HFFc6 (cell line): ENCODE measurements at regions not wholly inside any gene's neighbourhood (a gene's known extent, or its start where the extent isn't known, plus 50 kb on each side); places are given as distances from the start of the nearest gene placed in this dataset.

ENCODE experiments used
- DNase-seq: peaks from one replicate; pipeline ENCODE4 v3.0.0-alpha.2; 2018
- H3K27ac Mint-ChIP-seq: 2 replicates; pipeline ENCODE4 v1.8.0; 2020; ENCODE audit warnings: mild to moderate bottlenecking, mixed read lengths
- H3K27me3 Mint-ChIP-seq: 2 replicates; pipeline ENCODE4 v1.8.0; 2021; ENCODE audit warnings: mild to moderate bottlenecking, moderate library complexity, mixed read lengths; ENCODE audit not compliant: insufficient read depth
- H3K36me3 Mint-ChIP-seq: 2 replicates; pipeline ENCODE4 v1.8.0; 2021; ENCODE audit warnings: low read depth, mixed read lengths
- H3K4me1 Mint-ChIP-seq: 2 replicates; pipeline ENCODE4 v1.8.0; 2020; ENCODE audit warnings: low read depth, mixed read lengths
- H3K4me3 Mint-ChIP-seq: 2 replicates; pipeline ENCODE4 v1.8.0; 2020; ENCODE audit warnings: mild to moderate bottlenecking, moderate library complexity, mixed read lengths
- H3K9me3 Mint-ChIP-seq: 2 replicates; pipeline ENCODE4 v1.8.0; 2020; ENCODE audit warnings: mild to moderate bottlenecking, mixed read lengths
- TF ChIP-seq, protein P1 (sequence below): fragments of 200-600 bp; sonication (generic); IDR thresholded peaks from 2 replicates; pipeline ENCODE4 v1.5.0; 2021; ENCODE audit warnings: antibody characterized with exemption, mild to moderate bottlenecking

GRCh38 chr12:28054583-28054982 lies 82.0 kb upstream of the PTHLH start:
- H3K36me3 Mint-ChIP-seq = no peaks in the 10 kb centered on the region

DNA sequence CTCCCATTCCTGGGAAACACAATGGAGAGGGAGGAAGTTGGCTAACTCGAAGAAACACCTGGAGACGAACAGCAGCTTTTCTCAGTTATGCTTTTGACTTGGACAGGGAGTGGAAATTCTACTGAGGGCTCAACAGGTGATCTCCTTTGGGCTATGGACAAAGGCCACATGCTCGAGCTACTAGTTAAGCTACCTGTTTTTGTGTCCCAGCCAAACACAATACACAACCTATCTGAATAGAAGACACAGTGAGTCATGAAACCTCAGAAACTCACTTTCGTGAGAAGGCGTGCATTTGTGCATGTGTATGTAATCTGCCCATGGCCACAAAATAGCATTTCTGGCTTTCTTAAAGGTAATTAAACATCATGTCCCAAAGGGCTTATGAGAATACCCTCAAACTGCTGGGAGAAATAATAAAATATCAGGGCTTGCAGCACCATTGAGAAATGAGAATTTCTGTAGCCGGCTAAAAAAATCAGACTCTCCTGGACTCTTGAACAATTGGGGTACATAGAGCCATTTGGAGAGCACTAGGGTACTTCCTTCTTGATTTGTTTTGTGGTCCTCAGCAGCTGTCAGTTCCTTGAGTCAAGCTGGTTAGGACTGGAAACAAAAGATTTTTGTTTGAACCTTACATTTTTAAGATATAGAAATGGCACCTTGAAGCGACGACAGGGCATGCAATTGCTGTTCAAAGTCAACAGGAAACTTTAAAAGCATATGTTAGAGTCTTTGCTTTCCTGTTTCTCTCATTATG lies 85.5 kb upstream of the PTHLH start:
- H3K27ac Mint-ChIP-seq = no peak overlapping the region
- H3K9me3 Mint-ChIP-seq = no peaks in the 10 kb centered on the region
- no peaks in the 10 kb centered on the region for H3K36me3 Mint-ChIP-seq
- no peak overlapping the region for H3K4me3 Mint-ChIP-seq
- TF ChIP-seq, protein P1, sequence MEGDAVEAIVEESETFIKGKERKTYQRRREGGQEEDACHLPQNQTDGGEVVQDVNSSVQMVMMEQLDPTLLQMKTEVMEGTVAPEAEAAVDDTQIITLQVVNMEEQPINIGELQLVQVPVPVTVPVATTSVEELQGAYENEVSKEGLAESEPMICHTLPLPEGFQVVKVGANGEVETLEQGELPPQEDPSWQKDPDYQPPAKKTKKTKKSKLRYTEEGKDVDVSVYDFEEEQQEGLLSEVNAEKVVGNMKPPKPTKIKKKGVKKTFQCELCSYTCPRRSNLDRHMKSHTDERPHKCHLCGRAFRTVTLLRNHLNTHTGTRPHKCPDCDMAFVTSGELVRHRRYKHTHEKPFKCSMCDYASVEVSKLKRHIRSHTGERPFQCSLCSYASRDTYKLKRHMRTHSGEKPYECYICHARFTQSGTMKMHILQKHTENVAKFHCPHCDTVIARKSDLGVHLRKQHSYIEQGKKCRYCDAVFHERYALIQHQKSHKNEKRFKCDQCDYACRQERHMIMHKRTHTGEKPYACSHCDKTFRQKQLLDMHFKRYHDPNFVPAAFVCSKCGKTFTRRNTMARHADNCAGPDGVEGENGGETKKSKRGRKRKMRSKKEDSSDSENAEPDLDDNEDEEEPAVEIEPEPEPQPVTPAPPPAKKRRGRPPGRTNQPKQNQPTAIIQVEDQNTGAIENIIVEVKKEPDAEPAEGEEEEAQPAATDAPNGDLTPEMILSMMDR = no peak
- peak; percentile 24 for DNase-seq
- peaks cover 1% of the 10 kb centered on the region; the same call in 1 of the 2 replicates for H3K27me3 Mint-ChIP-seq
- 0 out of 2 replicates have a peak, but pooled peaks cover 6% of the 10 kb centered on the region for H3K4me1 Mint-ChIP-seq

More at GRCh38 chr12:28054583-28054982, 82.0 kb upstream of the PTHLH start:
- no peak for DNase-seq
- H3K9me3 Mint-ChIP-seq = no peaks in the 10 kb centered on the region
- no peak overlapping the region for H3K4me3 Mint-ChIP-seq
- TF ChIP-seq, protein P1 = no peak
- no peak overlapping the region for H3K27ac Mint-ChIP-seq
- peaks cover 21% of the 10 kb centered on the region for H3K4me1 Mint-ChIP-seq
- H3K27me3 Mint-ChIP-seq = no peaks in the 10 kb centered on the region; the same call in 1 of the 2 replicates

- no peak overlapping the region for H3K4me3 Mint-ChIP-seq
- H3K27me3 Mint-ChIP-seq = peaks cover 1% of the 10 kb centered on the region; the same call in 1 of the 2 replicates
- H3K4me1 Mint-ChIP-seq = 0 out of 2 replicates have a peak, but pooled peaks cover 6% of the 10 kb centered on the region
- H3K9me3 Mint-ChIP-seq = no peaks in the 10 kb centered on the region
- H3K36me3 Mint-ChIP-seq = no peaks in the 10 kb centered on the region
- TF ChIP-seq, protein P1 = no peak
- DNase-seq = no peak
- no peak overlapping the region for H3K27ac Mint-ChIP-seq
These were observed 86.7 kb upstream of the PTHLH start for GRCh38 chr12:28059220-28059619.

DNA sequence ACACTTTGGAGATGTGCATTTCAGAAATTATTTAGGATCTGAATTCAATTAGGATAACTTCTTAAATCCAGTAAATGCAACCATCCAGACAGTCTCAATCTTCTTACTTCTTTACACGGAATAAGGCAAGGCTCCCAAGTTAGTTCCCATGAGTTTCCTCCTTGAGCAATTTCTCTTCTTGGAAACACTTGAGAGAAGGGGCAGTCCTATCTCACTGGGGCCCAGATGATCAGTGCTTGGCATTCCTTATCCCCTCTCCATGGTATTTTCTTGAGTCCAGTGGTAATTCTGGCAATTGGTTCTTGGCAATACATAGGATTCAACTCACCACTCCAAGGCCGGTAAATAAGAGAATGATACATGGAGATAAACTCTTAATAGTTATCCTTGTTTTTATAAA lies 87.1 kb upstream of the PTHLH start:
- H3K27ac Mint-ChIP-seq = no peak overlapping the region
- 0 out of 2 replicates have a peak, but pooled peaks cover 6% of the 10 kb centered on the region for H3K4me1 Mint-ChIP-seq
- no peak overlapping the region for H3K4me3 Mint-ChIP-seq
- H3K9me3 Mint-ChIP-seq = no peaks in the 10 kb centered on the region
- no peak for DNase-seq
- peaks cover 1% of the 10 kb centered on the region; the same call in 1 of the 2 replicates for H3K27me3 Mint-ChIP-seq
- TF ChIP-seq, protein P1 = no peak
- H3K36me3 Mint-ChIP-seq = no peaks in the 10 kb centered on the region

- H3K9me3 Mint-ChIP-seq = no peaks in the 10 kb centered on the region
- H3K27ac Mint-ChIP-seq = no peak overlapping the region
- peaks cover 1% of the 10 kb centered on the region for H3K27me3 Mint-ChIP-seq
- TF ChIP-seq, protein P1 = no peak
- H3K4me1 Mint-ChIP-seq = peaks cover 7% of the 10 kb centered on the region; the same call in 1 of the 2 replicates
- no peaks in the 10 kb centered on the region for H3K36me3 Mint-ChIP-seq
- H3K4me3 Mint-ChIP-seq = no peak overlapping the region
- DNase-seq = no peak
These were observed 88.3 kb upstream of the PTHLH start for GRCh38 chr12:28060871-28061270.
